ENCODE measurements at regions not wholly inside any gene's neighbourhood (a gene's known extent, or its start where the extent isn't known, plus 50 kb on each side); places are given as distances from the start of the nearest gene placed in this dataset.

DNA sequence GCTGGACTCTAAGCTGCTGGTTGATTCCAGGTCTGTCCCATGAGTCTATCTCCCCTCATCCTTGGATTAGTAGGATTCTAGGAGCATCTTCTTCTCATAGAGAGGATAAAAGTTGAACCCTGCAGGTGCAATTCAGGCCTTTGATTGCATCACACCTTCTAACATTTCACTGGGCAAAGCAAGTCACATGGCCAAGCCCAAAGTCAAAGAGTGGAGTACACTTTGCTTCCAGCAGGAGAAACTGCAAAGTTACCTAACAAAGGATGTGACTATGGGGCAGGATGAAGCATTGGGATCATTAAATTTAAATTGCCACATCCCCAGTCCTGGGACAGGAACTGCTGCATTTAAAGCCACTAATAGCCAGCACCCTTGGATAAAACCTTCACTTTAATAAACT, 51.0 kb upstream of the EGFLAM start:
- no peak for DNase-seq (ENCODE audit: low spot score)

DNA sequence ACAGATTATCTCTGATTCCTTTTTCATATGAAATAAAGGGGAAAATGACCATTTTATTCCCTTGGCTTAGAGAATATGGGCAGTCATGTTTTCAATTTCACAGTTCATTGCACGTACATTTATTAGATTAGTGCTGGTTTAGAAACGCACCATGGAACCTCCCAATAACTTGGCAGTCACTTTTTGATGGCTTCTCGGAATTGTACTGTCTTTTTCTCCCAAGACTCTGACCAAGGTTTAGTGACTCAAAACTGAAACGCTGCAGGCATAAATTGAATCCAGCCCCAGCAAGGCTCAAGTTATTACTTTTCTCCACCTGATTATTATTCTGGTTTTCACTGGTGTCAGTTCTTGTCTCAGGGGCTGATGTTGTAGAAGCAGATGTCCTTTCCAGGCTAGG, 55.6 kb upstream of the EGFLAM start:
- DNase-seq (ENCODE audit: low spot score): no peak

DNA sequence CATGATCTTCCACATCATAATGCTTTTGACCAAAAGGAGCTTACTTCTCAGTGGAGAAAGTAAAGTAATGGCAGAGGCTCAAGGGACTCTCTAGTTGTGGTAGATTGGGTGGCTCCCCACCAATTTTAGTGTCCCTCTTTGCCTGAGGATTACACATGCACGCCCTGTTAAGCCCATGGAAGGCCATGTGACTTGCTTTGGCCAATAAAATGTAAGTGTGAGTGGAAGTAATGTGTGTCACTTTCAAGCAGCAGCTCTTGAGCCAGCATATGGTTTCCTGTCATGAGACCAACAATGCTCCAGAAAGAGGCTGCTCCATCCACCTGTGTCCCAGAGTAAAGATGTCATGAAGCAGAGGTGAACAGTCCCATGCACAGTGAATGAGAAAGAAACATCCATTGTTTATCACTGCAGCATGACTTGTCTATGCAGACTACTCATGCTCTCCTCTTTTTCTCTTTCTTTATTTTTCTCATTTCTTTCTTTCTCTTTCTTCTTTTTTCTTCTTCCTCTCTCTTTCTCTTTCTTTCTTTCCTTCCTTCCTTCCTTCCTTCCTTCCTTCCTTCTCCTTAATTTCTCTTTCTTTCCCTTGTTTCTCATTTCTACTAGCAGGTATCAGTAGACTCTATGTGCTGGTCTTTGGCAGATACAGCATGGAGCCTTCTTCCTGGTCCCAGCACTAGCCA, 57.3 kb upstream of the EGFLAM start:
- no peak for DNase-seq (ENCODE audit: low spot score)

DNA sequence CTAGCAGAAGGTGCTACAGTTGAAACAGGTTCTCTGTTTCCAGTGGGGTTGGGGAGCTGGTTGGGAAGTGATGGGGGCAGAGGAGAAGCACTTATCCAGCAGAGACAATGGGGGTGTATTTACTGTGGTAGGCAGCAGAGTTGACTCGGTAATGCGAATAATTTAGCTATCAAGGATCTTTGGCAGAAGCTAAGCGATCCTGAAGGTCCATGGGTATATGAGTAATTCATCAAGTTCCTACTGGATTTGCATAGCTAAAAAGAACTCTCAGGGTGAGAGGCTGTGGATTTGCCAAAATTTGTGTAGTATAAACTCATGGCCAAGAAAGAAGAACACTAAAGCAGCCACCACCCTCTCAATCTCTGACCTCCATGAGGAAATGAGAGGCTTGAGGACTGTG, 61.2 kb upstream of the EGFLAM start:
- no peak for DNase-seq (ENCODE audit: low spot score)

DNA sequence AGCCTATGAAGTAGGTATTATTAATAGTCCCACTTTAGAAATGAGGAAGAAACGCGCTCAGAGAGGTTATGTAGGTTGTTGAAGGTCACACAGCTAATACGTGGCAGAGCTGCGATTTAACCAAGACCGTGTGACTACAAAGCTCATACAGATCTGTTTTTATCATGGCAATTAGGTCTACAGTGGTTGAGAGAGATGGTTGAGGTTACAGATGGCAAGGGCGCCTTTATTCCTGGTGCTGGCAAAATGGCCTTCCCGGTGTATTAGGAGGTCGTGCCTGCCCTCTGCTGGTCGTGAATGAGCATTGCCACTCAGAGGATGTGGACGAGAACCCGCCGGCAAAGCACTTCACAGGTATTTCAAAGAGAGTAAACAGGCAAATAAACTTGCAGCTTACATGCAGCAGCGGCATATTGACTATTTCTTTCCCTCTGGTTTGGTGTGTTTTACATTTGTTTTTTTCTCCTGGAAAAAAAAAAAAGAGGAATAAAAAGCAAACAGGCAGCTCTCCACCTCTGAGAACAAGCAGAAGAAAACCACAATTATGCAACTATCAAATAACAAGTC, 65.3 kb upstream of the EGFLAM start:
- peak; percentile 67 for DNase-seq (ENCODE audit: low spot score)

DNA sequence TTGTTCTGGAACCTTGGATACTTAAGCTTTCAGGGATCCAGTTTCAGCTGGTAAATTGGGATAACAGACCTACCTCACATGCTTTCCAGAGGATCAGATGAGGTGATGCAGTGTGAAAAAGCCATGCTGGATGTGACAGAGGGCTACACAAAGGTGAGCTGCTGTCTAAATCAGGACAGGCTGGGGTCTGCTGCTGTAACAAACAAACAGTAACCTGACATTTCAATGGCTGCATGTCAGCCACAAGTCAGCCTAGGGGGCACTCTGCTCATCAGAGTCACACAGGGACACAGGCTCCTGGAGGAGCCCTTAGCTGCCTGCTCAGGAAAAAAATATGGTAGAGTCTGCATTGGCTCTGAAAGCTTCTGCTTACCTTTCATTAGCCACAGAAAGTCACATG, 66.7 kb upstream of the EGFLAM start:
- no peak for DNase-seq (ENCODE audit: low spot score)

DNA sequence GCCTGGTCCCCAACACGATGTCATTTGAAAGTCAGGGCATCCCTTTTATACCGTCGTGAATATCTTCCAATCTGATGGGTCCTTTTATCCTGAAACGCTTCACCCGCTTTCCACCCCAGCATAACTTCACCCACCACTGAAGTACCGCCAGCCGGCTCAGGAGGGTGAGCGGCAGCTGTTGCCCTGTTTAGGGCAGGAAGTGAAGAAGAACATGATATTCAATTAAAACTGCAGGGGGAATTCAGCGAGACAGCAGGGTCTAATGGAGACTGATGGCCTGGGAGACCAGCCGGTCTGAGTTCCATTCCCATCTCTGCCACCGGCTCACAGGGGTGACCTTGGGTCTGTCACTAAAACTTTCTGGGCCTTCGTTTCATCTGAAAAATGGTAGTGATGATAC, 68.2 kb upstream of the EGFLAM start:
- no peak for DNase-seq (ENCODE audit: low spot score)

DNA sequence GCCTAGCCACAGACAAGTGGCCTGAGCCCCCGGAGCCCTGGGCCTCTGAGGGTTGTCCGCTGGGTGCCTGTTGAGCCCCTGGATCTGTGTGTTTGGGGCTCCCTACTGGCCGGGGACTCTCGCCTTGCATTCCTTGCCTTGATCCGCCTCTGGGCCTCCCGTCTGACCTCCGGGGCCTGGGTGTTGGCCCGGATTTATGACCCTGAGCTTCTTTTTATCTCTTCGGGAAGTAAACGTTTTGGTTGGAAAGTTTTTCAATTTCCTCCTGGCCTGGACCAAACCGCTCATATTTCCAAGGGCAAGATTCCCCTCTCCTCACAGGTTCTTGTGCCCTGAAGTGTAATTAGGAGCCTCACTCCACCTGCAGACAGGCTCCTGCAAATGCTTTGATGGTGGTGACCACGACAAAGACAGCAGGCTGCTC, 69.3 kb upstream of the EGFLAM start:
- no peak for DNase-seq (ENCODE audit: low spot score)

DNA sequence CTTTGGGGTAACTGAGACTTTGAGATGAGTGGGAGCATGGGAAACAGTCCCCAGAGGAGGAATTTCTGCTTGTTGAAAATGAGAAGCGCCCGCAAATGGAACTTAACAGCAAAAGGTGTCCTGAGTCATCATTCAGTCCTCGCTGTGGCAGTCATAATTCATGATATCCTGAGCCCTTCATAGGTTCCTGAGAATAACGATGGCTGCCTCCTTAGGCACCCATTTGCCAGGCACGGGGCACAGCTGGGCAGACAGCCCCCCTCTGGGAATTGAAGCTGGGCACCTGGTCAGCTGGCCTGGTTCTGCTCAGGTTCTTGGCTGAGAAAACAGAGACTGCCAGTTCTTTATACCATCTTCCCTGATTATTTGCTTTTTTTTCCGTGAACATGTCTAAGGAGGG, 69.8 kb upstream of the EGFLAM start:
- no peak for DNase-seq (ENCODE audit: low spot score)

DNA sequence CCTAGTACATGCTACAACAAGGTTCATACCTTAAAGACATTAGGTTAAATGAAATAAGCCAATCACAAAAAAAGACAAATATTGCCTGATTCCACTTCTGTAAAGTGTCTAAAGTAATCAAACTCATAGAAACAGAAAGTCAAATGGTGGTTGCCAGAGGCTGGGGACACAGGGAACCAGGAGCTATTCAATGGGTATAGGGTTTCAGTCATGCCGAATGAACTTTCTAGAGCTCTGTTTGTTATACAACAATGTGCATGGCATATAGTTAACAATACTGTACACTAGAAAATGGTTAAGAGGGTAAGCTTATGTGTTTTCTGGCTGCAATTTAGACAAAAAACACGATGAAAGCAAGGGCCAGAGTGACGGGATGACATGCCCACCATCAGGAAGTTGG, 70.8 kb upstream of the EGFLAM start:
- DNase-seq (ENCODE audit: low spot score): no peak

DNA sequence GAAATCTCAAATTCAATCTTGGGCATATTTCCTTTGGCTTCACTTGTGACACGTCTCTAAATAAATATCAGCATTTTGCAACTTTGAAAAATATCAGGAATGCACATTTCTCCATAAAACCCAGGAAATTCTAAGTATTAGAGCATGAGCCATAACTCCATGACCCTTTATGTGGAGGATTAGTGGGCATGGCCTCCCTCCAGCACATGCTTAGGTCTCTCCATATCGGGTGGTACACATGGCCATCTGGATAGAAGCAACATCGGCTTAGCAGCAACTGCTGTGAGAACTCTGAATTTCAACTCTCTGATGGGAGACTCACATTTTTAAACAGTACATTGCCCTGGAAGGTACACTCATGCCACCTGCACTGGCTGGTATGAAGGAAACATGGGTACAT, 73.7 kb upstream of the EGFLAM start:
- DNase-seq (ENCODE audit: low spot score): no peak

DNA sequence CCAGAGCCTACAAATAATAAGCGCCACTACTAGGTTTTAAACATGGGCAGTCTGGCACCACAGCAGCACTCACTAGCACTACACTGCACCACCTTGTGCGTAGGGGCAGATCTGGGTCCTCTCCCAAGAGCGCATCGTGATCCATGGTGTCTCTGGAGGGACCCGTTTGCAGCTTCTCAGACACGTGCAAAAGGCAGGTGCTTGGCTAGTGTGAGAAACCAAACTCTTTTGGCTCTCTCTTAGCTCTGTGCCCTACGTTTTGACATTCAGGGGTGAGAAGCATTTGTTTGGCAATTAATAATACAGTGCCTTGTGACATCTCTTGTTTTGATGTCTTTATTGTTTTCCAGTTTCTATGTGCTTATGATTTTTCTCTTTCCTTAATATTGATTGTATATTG, 75.4 kb upstream of the EGFLAM start:
- no peak for DNase-seq (ENCODE audit: low spot score)

DNA sequence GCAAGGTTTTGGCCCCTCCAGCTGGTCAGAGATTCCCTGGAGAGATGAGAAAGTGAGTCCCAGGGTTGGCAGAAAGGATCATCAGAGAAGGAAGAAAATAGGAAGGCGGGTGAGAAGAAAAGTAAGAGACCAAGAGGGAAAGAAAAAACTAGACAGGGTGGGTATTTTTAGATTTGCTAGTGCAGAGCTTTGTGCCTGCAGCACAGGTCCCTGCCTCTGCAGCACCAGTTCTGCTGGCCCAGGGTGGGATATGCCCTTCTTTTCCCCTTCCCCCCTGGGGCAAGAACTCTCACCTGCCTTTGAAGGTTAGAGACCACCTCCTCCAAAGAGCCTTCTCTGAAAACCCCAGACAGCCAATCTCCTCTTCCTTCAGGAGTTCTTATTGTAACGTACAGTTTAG, 90.3 kb upstream of the EGFLAM start:
- DNase-seq (ENCODE audit: low spot score): no peak

DNA sequence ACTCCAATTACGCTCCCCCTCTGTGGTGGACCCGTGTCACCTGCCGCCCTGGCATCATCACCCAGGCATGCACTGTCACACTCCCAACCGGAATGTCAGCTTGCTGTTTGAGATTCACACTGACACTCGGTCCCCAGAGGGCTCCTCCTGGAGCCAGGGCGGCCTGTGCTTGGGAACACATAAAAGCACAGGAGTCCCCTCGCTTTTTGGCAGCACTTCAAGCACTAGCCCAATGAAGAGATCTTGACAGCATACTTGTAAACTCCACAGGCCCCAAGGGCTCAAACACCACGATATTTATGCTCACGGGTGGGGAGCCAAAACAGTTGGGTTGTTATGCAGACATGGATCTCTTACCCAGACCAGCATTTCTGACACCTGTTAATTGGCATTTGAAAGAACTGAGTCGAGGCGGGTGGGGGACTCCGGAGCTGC, 90.8 kb upstream of the EGFLAM start:
- no peak for DNase-seq (ENCODE audit: low spot score)

DNA sequence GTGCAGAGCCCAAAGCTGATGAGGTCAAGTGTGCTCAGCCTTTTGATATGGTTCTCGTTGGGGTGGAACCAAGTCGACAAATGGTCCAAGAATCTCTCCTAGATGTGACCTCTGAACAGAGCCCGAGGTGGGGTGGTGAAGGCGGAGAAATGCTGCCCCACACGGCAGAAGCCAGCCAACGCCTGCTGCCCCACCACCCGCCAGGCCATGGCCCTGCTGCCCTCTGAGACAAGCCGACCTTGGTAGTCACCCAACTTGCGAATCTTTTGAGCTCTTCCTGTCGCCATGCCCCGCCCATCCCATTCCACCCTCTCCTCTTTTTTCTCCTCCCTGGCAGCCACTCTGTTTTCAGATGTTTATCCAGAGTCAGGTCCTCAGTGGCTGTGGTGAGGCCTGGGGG, 91.5 kb upstream of the EGFLAM start:
- no peak for DNase-seq (ENCODE audit: low spot score)

DNA sequence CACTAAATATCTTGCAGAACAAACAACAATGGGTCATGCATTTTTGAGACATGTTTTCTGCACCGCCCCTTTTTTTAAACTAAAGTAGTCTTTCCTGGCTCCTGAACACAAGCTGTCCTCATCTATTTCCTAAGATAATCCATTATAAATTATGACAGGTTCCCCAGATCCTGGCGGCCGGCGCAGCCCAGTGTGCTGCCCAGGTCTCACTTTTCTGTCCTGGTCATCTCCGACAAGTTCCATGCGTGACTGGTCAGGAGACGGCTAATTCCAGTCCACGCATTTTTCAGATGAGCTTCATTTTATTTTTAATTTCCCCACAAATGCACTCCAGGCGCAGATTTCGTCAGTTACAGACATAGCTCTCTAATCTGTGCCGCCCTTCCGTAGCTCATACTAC, 92.9 kb upstream of the EGFLAM start:
- DNase-seq (ENCODE audit: low spot score): no peak

DNA sequence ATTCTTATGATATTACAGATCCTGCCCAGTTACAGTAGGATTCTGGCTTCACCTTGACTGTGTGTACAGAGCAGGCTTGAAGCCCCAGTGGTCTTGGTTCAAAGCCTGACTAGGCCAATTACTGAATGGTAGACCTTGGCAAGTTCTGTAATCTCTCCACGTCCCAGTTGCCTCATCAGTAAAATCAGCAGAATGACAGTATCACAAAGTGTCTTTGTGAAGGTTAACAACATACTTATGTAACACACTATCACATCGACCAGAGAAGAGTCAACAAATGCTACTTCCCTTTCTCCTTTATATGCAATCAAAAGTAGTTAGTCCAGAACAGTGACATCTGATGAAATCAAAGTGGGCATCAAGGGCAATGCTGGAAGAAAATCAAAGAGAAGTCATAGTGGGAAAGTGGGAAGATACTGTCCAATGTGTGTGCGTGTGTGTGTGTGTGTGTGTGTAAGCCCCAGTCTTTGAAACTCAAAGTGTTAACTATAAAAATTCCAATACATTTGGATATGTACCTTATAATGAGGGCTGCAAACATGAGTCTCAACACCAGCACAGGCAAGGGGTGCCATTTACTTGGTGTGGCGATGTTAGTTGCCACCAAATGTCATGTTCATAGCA, 93.5 kb upstream of the EGFLAM start:
- no peak for DNase-seq (ENCODE audit: low spot score)

DNA sequence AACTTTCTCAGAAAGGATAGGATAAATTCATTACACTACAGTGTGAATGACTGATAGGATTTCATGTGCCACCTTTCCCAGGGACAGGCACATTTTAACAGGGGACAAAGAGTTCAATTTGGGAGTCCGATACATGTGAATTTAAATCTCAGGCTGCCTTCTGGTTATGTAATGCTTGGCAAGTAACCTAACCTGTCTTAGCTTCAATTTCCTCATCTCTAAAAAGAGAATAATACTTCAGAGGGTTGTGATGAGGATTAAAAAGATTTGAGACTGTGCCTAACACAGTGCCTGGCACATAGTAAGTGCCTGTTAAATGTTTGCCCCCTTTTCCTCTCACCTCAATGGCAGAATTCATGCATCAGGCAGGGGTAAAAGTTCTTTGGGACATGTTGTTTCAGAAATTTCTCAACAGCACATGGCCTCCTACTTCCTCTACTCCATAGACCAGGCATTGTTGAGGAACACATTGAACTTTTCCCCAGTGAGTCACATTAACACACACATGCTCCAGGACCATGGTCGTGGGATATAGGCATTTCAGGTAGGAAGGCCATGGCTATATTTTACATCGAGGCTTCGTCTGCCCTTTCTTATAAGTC, 94.6 kb upstream of the EGFLAM start:
- DNase-seq (ENCODE audit: low spot score): peak; percentile 2

DNA sequence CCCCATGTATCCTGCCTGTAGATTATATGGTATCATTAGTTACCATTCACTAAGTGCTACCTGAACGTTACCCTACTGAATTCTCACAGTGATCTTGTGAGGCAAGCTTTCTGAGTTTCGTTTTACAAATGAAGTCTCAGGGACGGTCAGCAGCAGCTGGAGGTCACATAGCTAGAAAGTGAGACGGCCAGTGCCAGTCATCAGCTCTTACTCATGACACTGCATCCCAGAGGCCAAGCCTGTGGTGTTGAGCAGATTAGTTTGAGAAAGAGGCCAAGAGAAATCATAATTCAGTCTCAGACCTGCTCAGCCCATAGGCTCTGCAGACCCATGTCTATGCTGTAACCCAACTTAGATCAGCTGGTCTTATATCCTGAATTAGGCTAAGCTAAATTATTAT, 95.7 kb upstream of the EGFLAM start:
- peak; percentile 68 for DNase-seq (ENCODE audit: low spot score)

DNA sequence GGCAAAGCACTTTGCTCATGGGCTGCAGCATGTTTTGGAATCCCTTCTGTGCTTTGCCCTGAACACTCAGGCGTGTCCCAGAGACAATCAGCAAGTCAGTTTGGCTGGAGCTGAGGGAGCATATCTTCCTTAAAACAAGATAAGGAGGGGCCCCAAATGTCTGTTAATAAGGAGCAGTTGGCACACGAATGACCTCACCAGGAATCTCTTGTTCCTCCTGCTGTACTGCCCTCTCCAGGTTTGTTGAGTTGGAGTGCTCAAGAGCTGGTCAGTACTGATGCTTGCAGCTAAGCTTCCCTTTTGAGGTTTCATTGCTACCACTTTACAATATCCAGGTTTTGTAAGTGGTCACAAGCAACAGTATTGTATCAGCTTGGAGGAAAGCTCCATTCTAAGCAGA, 101.3 kb upstream of the EGFLAM start:
- DNase-seq (ENCODE audit: low spot score): no peak

DNA sequence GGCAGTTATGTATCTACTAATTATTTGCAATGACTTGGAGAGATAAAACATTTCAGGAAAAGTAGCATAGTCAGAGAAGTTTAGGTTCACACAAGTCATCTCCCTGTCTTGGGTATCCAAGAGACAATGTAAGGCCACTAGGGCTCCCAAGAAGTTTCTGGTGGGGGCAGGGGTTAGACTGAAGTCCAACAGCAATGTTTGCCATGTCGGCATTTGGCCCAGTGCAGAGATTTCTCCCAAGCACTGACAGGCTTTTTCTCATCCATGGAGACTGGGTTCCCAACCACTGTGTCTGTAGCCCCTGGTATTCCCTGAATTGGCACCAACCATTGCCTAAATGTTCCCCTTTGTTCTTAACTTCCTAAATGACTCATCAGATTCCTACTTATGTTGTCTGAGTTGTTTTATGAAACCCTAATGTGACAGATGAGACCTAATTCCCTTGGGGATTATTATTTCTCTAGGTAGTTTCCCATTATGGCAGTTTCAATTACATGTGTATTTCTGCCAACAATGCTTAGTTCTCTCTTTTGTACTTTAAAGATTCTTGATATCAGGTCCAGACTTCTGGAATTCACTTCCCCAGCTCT, 103.6 kb upstream of the EGFLAM start:
- no peak for DNase-seq (ENCODE audit: low spot score)

DNA sequence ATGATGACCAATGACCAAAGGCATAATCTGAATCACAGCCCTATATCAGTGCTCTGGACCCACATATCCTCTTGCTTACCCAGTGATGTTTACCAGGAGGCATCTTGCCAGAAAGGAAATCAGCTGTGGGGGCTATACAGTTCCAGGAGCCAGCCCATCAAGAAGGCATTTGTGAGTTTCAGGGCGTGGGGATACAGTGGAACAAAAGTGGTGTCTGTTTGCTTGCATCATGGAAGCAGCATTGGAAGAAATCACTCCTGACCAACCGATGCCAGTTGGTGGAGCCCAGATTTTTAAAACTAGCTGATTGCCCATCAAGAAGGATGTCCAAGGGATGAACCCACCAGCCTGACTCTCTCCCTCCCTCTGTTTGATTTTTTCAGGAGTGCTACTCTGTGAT, 106.5 kb upstream of the EGFLAM start:
- DNase-seq (ENCODE audit: low spot score): no peak

DNA sequence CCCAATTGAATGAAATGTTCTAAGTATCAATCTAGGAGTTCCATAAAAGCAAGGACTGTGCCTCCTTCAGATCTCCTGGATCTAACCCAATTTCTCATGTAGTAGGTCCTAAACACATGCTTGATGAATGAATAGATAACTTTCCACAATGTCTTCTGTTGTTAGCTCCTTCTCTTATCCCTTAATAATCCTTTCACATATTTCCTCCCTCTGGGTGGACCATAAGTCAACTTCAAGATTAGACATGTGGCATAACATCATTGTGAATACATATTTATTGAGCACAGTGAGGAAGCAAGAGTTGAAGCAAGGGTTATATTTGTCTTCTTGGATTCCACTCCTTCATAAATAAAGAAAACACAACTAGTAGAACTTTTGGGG, 108.6 kb upstream of the EGFLAM start:
- no peak for DNase-seq (ENCODE audit: low spot score)

Data from kidney tubule cell (primary cell).